ENCODE measurements at regions not wholly inside any gene's neighbourhood (a gene's known extent, or its start where the extent isn't known, plus 50 kb on each side); places are given as distances from the start of the nearest gene placed in this dataset.
"Not testable (repeated sequence)": the region's sequence is repeated elsewhere in the genome, so short reads cannot be mapped to it uniquely, and the experiment has no call there.

GRCh38 chr5:82938901-82939725, 138.1 kb downstream of the TMEM167A start:
- Histone ChIP-seq H3K27me3 (ENCODE audit: insufficient read depth, low read length, poor library complexity, severe bottlenecking) (no peaks in the 10 kb centered on the region), H3K4me2 (ENCODE audit: low read depth, low read length, poor library complexity, severe bottlenecking) (no peak overlapping the region), H3K79me2 (ENCODE audit: insufficient read depth, low read length) (no peaks in the 10 kb centered on the region), H3K4me3 (ENCODE audit: low read length, poor library complexity, severe bottlenecking) (no peak overlapping the region), H2AFZ (ENCODE audit: low read length) (no peak overlapping the region), H3K36me3 (ENCODE audit: insufficient read depth, low read length) (no peaks in the 10 kb centered on the region), H3K9ac (ENCODE audit: low read depth, low read length, poor library complexity, severe bottlenecking) (no peak overlapping the region), H3F3A (ENCODE audit: low read depth) (no peaks in the 10 kb centered on the region), H3K9me2 (replicated peaks; ENCODE audit: low read depth, low read length) (no peaks in the 10 kb centered on the region), H3K9me3 (ENCODE audit: insufficient read depth, low read depth, low read length) (no peaks in the 10 kb centered on the region), H4K20me1 (ENCODE audit: insufficient read depth, low read length, poor library complexity, severe bottlenecking) (no peaks in the 10 kb centered on the region), H3K4me1 (ENCODE audit: insufficient read depth, low read length, poor library complexity, severe bottlenecking) (peaks cover 3% of the 10 kb centered on the region)
- TF ChIP-seq CTCF (conservative IDR thresholded peaks at IDR 0.05; ENCODE audit: low read length) = no peak
- no peak for TF ChIP-seq EZH2phosphoT487 (IDR thresholded peaks at IDR 0.05; ENCODE audit: borderline replicate concordance)

GRCh38 chr5:82932473-82933220, 144.5 kb downstream of the TMEM167A start:
- not testable (repeated sequence) for H3K4me2 ChIP-seq (ENCODE audit: low read depth, low read length, poor library complexity, severe bottlenecking); H3K79me2 ChIP-seq (ENCODE audit: insufficient read depth, low read length); H3K4me3 ChIP-seq (ENCODE audit: low read length, poor library complexity, severe bottlenecking); H3K4me1 ChIP-seq (ENCODE audit: insufficient read depth, low read length, poor library complexity, severe bottlenecking); H3K36me3 ChIP-seq (ENCODE audit: insufficient read depth, low read length); H4K20me1 ChIP-seq (ENCODE audit: insufficient read depth, low read length, poor library complexity, severe bottlenecking); H3F3A ChIP-seq (ENCODE audit: low read depth); H3K9ac ChIP-seq (ENCODE audit: low read depth, low read length, poor library complexity, severe bottlenecking); H3K9me2 ChIP-seq (replicated peaks; ENCODE audit: low read depth, low read length); H3K9me3 ChIP-seq (ENCODE audit: insufficient read depth, low read depth, low read length); H3K27me3 ChIP-seq (ENCODE audit: insufficient read depth, low read length, poor library complexity, severe bottlenecking); H2AFZ ChIP-seq (ENCODE audit: low read length)

GRCh38 chr5:82931110-82931509, 146.1 kb downstream of the TMEM167A start:
- no peak overlapping the region for H3K4me3 ChIP-seq (ENCODE audit: low read length, poor library complexity, severe bottlenecking)
- no peak overlapping the region for H3K4me2 ChIP-seq (ENCODE audit: low read depth, low read length, poor library complexity, severe bottlenecking)
- no peak overlapping the region for H2AFZ ChIP-seq (ENCODE audit: low read length)
- H4K20me1 ChIP-seq (ENCODE audit: insufficient read depth, low read length, poor library complexity, severe bottlenecking) = no peaks in the 10 kb centered on the region
- no peaks in the 10 kb centered on the region for H3K79me2 ChIP-seq (ENCODE audit: insufficient read depth, low read length)
- no peaks in the 10 kb centered on the region for H3K4me1 ChIP-seq (ENCODE audit: insufficient read depth, low read length, poor library complexity, severe bottlenecking)
- TF ChIP-seq CTCF (conservative IDR thresholded peaks at IDR 0.05; ENCODE audit: low read length) (no peak), EZH2phosphoT487 (IDR thresholded peaks at IDR 0.05; ENCODE audit: borderline replicate concordance) (no peak)
- H3F3A ChIP-seq (ENCODE audit: low read depth) = no peaks in the 10 kb centered on the region
- H3K27me3 ChIP-seq (ENCODE audit: insufficient read depth, low read length, poor library complexity, severe bottlenecking) = no peaks in the 10 kb centered on the region
- H3K36me3 ChIP-seq (ENCODE audit: insufficient read depth, low read length) = no peaks in the 10 kb centered on the region
- no peak overlapping the region for H3K9ac ChIP-seq (ENCODE audit: low read depth, low read length, poor library complexity, severe bottlenecking)
- no peaks in the 10 kb centered on the region for H3K9me3 ChIP-seq (ENCODE audit: insufficient read depth, low read depth, low read length)
- H3K9me2 ChIP-seq (replicated peaks; ENCODE audit: low read depth, low read length) = no peaks in the 10 kb centered on the region

Measured in Loucy (cell line).